Stimulated activated effector memory CD8-positive, alpha-beta T cell treated with anti-CD3 and anti-CD28 coated beads, Interleukin-12 subunit alpha, Interleukin-12 subunit beta, amount 100 ng/mL, for 72 hours (primary cell): ENCODE measurements at regions not wholly inside any gene's neighbourhood (a gene's known extent, or its start where the extent isn't known, plus 50 kb on each side); places are given as distances from the start of the nearest gene placed in this dataset.

Experiments used
- ATAC-seq: fragments of 150-1000 bp; cut with Tn5 transposase; 2 replicates; pipeline ENCODE4 v1.10.0; 2021
- DNase-seq, 2 donors: peaks; one replicate each; pipeline ENCODE4 v3.0.0; 2021 to 2022; ENCODE audit warnings: low spot score in 2 of 2
- H3K27ac Mint-ChIP-seq: one replicate; pipeline ENCODE4 v1.8.0; 2022; ENCODE audit warnings: mild to moderate bottlenecking, mixed read lengths
- H3K36me3 Mint-ChIP-seq: one replicate; pipeline ENCODE4 v1.8.0; 2022; ENCODE audit warnings: mild to moderate bottlenecking, mixed read lengths
- H3K4me1 Mint-ChIP-seq: one replicate; pipeline ENCODE4 v1.8.0; 2022; ENCODE audit warnings: mixed read lengths
- H3K4me3 Mint-ChIP-seq: one replicate; pipeline ENCODE4 v1.8.0; 2022; ENCODE audit warnings: mild to moderate bottlenecking, mixed read lengths
- H3K9me3 Mint-ChIP-seq: one replicate; pipeline ENCODE4 v1.8.0; 2022; ENCODE audit warnings: mixed read lengths

GRCh38 chr2:8412586-8412985 lies 269.3 kb upstream of the ID2 start:
- Mint-ChIP-seq H3K4me3 (no peak overlapping the region), H3K27ac (no peak overlapping the region), H3K4me1 (peaks cover 51% of the 10 kb centered on the region), H3K9me3 (no peaks in the 10 kb centered on the region), H3K36me3 (peaks cover 6% of the 10 kb centered on the region)
- ATAC-seq (no peak), DNase-seq (no peak)

- H3K36me3 Mint-ChIP-seq: no peaks in the 10 kb centered on the region
These were observed 268.2 kb upstream of the ID2 start for GRCh38 chr2:8413589-8414135.

GRCh38 chr2:8414946-8415879 lies 266.6 kb upstream of the ID2 start:
- Mint-ChIP-seq H3K4me1 (peaks cover 41% of the 10 kb centered on the region), H3K9me3 (no peaks in the 10 kb centered on the region), H3K4me3 (no peak overlapping the region), H3K27ac (no peak overlapping the region), H3K36me3 (peaks cover 5% of the 10 kb centered on the region)
- ATAC-seq: peak; percentile 19
- no peak for DNase-seq

More at GRCh38 chr2:8413589-8414135, 268.2 kb upstream of the ID2 start:
- DNase-seq: no peak
- Mint-ChIP-seq H3K4me1 (peaks cover 50% of the 10 kb centered on the region), H3K9me3 (no peaks in the 10 kb centered on the region), H3K4me3 (no peak overlapping the region), H3K27ac (no peak overlapping the region)
- ATAC-seq: no peak

GRCh38 chr2:8416001-8416571 lies 265.8 kb upstream of the ID2 start:
- Mint-ChIP-seq H3K4me3 (no peak overlapping the region), H3K27ac (peak overlapping the region; percentile 38), H3K36me3 (peaks cover 5% of the 10 kb centered on the region), H3K9me3 (no peaks in the 10 kb centered on the region), H3K4me1 (peaks cover 36% of the 10 kb centered on the region)
- no peak for ATAC-seq
- DNase-seq: no peak

- Mint-ChIP-seq H3K27ac (peak overlapping the region; percentile 5), H3K36me3 (peaks cover 8% of the 10 kb centered on the region), H3K4me1 (peaks cover 35% of the 10 kb centered on the region), H3K4me3 (no peak overlapping the region), H3K9me3 (no peaks in the 10 kb centered on the region)
- no peak for DNase-seq
- ATAC-seq: no peak
These were observed 264.7 kb upstream of the ID2 start for GRCh38 chr2:8416849-8417832.

GRCh38 chr2:8418721-8419120 lies 263.1 kb upstream of the ID2 start:
- peak overlapping the region; percentile 0 for H3K27ac Mint-ChIP-seq
- DNase-seq (no peak), ATAC-seq (no peak)
- peaks cover 9% of the 10 kb centered on the region for H3K36me3 Mint-ChIP-seq
- H3K4me1 Mint-ChIP-seq: peaks cover 40% of the 10 kb centered on the region
- H3K4me3 Mint-ChIP-seq: no peak overlapping the region
- H3K9me3 Mint-ChIP-seq: no peaks in the 10 kb centered on the region

GRCh38 chr2:8421658-8422449 lies 260.0 kb upstream of the ID2 start:
- no peak for DNase-seq
- H3K36me3 Mint-ChIP-seq: peaks cover 20% of the 10 kb centered on the region
- H3K4me1 Mint-ChIP-seq: peaks cover 57% of the 10 kb centered on the region
- no peak overlapping the region for H3K4me3 Mint-ChIP-seq
- H3K27ac Mint-ChIP-seq: no peak overlapping the region
- no peak for ATAC-seq
- H3K9me3 Mint-ChIP-seq: no peaks in the 10 kb centered on the region

- Mint-ChIP-seq H3K36me3 (peaks cover 20% of the 10 kb centered on the region), H3K27ac (no peak overlapping the region), H3K4me3 (no peak overlapping the region), H3K4me1 (peaks cover 61% of the 10 kb centered on the region), H3K9me3 (no peaks in the 10 kb centered on the region)
- no peak for DNase-seq
- no peak for ATAC-seq
These were observed 259.4 kb upstream of the ID2 start for GRCh38 chr2:8422450-8422800.

- Mint-ChIP-seq H3K27ac (peak overlapping the region; percentile 89), H3K4me3 (peak overlapping the region; percentile 40), H3K36me3 (peaks cover 15% of the 10 kb centered on the region), H3K9me3 (no peaks in the 10 kb centered on the region), H3K4me1 (peaks cover 64% of the 10 kb centered on the region)
- DNase-seq: peak; percentile 43 to 61
- ATAC-seq: peak; percentile 91
These were observed 256.6 kb upstream of the ID2 start for GRCh38 chr2:8424997-8425900.

GRCh38 chr2:8426550-8426949 lies 255.3 kb upstream of the ID2 start:
- DNase-seq: no peak
- H3K36me3 Mint-ChIP-seq: peaks cover 15% of the 10 kb centered on the region
- no peaks in the 10 kb centered on the region for H3K9me3 Mint-ChIP-seq
- peak overlapping the region; percentile 89 for H3K27ac Mint-ChIP-seq
- H3K4me3 Mint-ChIP-seq: peak overlapping the region; percentile 40
- ATAC-seq: no peak
- H3K4me1 Mint-ChIP-seq: peaks cover 71% of the 10 kb centered on the region

GRCh38 chr2:8427211-8427610 lies 254.6 kb upstream of the ID2 start:
- Mint-ChIP-seq H3K4me3 (no peak overlapping the region), H3K36me3 (peaks cover 11% of the 10 kb centered on the region), H3K27ac (peak overlapping the region; percentile 89), H3K9me3 (no peaks in the 10 kb centered on the region), H3K4me1 (peaks cover 67% of the 10 kb centered on the region)
- no peak for ATAC-seq
- DNase-seq: no peak

GRCh38 chr2:8430628-8431027 lies 251.2 kb upstream of the ID2 start:
- H3K4me3 Mint-ChIP-seq: no peak overlapping the region
- no peaks in the 10 kb centered on the region for H3K9me3 Mint-ChIP-seq
- H3K36me3 Mint-ChIP-seq: peaks cover 9% of the 10 kb centered on the region
- peaks cover 59% of the 10 kb centered on the region for H3K4me1 Mint-ChIP-seq
- DNase-seq (no peak), ATAC-seq (no peak)
- H3K27ac Mint-ChIP-seq: no peak overlapping the region

GRCh38 chr2:8431446-8432125 lies 250.3 kb upstream of the ID2 start:
- DNase-seq: no peak
- no peak overlapping the region for H3K4me3 Mint-ChIP-seq
- H3K4me1 Mint-ChIP-seq: peaks cover 52% of the 10 kb centered on the region

More at GRCh38 chr2:8431446-8432125, 250.3 kb upstream of the ID2 start:
- ATAC-seq: no peak
- H3K36me3 Mint-ChIP-seq: peaks cover 8% of the 10 kb centered on the region
- H3K27ac Mint-ChIP-seq: peak overlapping the region; percentile 32
- H3K9me3 Mint-ChIP-seq: no peaks in the 10 kb centered on the region
